Amniotic stem cell (primary cell): ENCODE measurements at regions not wholly inside any gene's neighbourhood (a gene's known extent, or its start where the extent isn't known, plus 50 kb on each side); places are given as distances from the start of the nearest gene placed in this dataset.
A peak's percentile ranks its signal among the peaks of the same experiment; 100 is the strongest.
"Not testable (repeated sequence)": the region's sequence is repeated elsewhere in the genome, so short reads cannot be mapped to it uniquely, and the experiment has no call there.

Experiments
- DNase-seq: peaks from one replicate; lab custom pipeline; 2025; lab: John Stamatoyannopoulos, UW

DNA sequence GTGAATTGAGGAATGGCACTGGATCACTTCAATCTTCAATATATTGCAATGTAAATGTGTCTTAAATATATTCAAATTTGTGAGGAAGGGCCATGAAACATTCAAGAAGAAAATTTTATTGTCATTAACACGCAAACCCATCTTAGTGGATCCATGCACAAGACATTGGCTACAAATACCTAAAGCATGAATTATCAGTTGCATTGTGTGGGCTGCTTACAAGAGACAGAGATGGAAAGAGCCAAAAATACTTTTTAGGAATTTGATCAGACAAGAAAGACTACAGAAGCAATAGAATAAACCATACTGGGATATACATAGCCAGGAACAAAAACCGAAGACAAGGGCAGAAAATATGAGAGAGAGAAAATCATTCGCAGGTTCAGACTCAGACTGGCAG lies 616.2 kb upstream of the GRIA3 start:
- DNase-seq, result peak; percentile 3

DNA sequence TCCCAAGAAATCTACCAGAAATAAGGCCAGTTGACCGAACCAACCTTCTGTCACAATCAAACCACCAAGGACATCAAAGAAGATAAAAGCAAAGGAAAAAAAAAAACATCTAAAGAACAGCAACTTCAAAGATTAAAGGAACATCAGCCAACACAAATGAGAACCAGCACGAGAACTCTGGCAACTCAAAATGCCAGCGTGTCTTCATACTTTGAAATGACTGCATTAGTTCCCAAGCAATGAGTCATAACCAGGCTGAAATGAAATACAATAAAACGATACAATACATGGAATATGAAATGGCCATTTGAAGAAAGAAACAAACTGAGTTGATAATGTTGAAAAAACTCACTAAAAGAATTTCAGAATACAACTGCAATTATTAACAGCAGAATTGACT lies 611.6 kb upstream of the GRIA3 start:
- peak; percentile 12 for DNase-seq

DNA sequence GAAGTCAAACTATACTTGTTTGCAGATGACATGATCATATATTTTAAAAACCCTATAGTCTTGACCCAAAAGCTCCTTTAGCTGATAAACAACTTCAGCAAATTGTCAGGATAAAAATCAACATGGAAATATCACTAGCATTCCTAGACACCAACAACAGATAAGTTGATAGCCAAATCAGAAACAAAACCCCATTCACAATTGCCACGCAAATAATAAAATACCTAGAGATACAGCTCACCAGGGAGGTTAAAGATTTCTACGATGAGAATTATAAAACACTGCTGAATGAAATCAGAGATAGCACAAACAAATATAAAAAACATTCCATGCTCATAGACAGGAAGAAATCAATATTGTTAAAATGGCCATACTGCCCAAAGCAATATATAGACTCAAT lies 605.0 kb upstream of the GRIA3 start:
- DNase-seq, result no peak

DNA sequence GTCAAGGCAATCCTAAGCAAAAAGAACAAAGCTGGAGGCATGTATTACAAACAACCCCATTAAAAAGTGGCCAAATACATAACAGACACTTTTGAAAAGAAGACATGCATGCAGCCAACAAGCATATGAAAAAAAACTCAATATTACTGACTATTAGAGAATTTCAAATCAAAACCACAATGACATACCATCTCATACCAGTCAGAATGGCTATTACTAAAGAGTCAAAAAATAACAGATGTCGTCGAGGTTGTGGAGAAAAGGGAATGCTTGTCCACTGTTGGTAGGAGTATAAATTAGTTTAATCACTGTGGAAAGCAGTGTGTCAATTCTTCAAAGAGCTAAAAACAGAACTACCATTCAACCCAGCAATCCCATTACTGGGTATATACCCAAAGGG lies 604.6 kb upstream of the GRIA3 start:
- DNase-seq, result no peak

DNA sequence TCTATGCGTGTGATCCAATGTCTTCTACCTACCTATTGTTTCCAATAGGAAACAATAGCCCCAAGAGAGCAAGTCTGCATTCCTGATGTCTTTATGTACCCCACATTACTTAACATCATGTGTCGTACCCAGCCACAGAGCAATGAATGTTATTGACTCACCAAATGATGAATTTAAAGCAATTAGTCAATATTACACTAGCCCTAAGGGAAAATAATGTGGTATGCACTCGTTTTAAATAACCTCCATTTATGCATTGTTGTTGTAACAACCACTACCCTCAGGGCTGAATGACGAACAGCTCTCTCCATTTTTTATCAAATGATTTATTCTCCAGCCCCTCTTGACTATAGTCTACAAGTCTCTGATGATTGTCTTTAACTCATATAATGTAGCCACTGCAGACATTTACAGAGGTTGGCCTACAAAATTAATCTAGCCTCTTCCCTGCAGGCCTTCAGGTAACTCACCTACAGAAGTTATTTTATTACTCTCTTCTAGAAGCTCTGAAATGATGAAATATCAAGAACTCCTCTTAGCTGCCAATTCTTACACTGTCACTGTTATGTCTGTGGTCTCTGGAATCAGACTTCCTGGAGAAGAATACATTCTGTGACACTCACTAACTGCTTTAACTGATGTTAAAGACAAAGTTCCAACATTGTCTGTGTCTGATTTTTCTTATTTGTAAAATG lies 601.7 kb upstream of the GRIA3 start:
- DNase-seq, result no peak

DNA sequence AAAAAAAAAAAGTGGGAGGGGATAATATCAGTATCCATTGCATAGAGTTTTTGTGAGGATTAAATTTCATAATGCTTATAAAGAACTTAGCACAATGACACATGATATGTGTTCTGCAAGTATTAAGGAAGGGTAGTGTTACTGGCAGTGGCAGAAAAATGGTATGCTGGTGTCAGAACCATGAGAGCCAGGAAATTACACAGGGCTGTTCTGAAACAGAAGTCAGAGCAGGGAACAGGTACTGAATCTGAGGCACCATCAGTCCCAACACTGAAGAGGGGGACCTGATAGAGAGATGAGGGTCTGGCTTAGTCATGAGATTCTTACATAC lies 601.1 kb upstream of the GRIA3 start:
- DNase-seq, result no peak

DNA sequence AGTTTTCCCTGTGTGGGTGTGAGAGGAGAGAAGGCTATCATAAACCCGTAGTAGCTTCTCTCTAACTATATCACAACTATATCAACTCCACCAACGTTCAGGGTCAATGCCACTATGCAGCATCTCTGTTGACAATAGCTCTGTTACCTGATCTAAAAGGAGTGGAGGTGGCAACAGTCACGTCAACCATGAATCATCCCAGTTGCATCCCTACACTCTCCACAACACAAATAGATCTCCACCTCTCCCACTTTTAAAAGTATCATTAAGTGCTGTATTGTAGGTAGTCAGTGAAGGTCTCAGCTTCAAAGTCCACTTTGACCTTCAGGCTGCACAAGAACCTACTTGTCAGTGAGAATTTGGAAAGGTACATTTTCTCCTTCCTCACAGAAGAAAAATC lies 600.5 kb upstream of the GRIA3 start:
- DNase-seq, result no peak

DNA sequence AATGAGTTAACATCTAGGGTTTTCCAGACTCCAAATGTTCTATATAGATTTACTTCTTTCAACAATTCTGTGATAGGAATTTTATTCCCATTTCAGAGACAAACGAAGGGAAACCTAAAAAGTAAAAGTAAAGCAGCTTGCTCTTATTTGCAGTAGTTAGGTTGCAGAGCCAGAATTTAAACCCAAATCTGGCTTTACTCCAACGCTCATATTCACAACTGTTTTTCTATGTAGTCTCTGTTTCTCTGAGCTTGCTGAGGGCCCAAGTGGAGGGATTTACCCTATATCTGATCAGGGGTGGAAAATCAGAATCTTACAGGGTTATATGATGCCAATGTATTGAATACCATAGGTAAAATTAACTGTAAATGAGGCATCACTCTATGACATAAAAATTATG lies 599.1 kb upstream of the GRIA3 start:
- DNase-seq, result no peak

DNA sequence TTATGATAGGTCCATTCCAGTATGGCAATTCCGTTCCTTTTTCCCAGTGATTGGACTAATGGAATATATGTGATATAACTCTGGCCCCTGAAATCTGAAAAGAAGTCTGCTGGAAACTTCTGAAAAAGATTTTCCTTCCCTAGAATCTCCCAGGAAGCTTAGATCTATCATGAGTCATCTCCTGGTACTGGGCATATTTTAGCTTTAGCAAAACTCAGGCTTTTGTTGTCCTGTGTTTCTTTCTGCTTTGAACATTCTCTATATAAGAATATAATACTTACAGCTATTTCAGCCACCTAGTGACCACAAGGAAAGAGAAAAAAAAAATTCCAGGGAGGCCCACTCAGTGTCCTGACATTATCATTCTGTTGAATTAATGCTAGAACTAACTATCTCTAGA lies 597.2 kb upstream of the GRIA3 start:
- no peak for DNase-seq

DNA sequence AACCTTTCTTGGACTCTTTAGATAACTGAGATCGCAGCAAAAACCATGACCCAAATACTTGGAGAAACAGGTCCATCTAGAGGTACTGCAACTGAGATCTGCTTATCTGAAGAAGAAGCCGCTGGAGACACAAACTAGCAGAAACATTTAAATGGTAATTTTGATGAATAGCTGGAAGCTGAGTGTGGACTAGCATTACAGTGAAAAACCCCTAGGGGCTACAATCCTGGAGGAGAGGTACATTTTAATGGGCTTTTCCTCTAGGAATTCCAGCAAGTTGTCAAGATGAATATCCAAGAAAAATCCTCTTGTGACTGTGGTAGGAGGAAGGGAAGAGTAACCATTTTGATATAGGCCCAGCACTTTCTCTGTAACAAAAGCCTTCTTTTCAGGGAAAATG lies 592.5 kb upstream of the GRIA3 start:
- DNase-seq, result no peak

DNA sequence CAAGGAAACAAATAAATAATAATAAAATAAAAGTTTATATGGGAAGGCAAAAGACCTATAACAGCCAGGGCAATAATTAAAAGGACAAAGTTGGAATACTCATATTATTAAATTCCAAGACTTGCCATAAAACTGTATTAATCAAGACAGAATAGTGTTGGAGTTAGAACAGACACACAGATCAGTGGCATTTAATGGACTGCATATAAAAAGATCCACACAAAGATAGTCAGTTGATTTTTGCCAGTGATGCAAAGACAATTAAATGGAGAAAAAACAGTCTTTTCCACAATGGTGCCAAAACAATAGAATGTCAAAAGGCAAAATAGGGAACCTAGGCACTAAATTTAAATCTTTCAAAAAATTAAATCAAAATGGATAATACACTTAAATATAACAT lies 587.1 kb upstream of the GRIA3 start:
- no peak for DNase-seq

DNA sequence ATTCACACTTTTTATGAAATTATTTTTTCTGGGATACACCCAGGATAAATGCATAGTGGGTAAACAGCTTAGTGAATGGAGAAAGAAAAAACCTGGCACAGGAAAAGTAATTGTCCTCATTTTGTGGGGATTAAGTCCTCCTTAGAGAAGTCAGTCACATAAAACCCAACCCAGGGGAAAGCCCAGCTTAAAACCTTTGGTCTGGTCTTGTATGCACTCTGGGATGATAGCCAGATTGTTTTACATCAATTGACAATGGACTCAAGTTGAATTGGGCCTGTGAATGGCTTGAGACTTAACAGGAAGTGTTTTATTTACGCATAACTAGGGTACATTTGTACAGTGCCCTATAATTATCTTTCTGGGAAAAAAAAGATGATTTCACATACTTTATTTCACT lies 561.3 kb upstream of the GRIA3 start:
- no peak for DNase-seq

DNA sequence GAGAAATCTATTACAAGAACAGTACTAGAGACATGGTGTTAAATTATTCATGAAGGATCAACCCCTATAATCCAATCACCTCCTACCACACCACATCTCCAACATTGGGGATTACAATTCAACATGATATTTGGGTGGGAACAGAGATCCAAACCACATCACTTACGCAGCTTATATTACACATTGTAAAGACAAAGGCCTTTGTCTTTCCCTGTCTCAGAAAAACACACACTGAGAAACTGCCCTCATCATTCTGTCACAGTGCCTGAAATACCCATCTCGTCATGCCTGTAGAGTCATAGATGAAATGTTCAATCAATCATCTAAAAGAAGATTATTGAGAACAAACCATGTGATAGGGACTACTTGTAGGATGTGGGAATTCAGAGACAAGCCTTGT lies 558.8 kb upstream of the GRIA3 start:
- DNase-seq, result no peak

DNA sequence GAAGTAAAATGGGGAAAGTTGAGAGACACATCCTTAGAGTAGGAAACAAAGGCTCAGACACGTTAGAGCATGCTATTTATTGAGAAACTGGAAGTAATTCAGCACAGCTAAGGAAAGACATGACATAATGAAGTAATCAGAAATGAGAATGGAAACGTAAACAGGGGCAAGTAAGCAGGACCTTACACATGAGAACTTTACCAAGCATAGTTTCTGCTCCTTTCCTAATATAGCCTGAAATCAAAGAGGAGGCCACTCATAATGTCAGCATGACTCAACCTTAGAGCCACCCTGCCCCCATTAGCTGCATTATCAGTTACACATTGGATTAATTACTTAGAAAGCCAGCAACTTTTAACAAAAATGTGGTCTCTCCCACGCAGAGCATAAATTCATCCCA lies 558.3 kb upstream of the GRIA3 start:
- DNase-seq, result no peak

DNA sequence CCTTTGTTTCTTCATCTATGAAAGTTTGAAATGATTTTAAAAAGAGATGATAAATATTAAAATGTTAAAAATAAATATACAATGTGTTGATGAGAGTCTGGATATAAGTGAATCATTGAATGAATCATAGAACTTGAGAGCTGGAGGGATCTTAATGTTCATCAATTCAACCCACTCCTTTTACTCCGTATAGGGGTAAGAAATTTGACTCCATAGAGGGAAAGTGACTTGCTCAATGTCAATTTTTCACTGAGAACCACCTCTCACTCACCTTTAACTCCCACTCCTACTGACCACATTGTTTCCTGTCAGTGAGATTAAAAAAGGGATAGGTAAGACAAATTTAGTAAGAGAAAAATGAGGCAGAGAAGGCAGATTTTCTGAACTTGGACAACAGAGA lies 557.2 kb upstream of the GRIA3 start:
- no peak for DNase-seq

DNA sequence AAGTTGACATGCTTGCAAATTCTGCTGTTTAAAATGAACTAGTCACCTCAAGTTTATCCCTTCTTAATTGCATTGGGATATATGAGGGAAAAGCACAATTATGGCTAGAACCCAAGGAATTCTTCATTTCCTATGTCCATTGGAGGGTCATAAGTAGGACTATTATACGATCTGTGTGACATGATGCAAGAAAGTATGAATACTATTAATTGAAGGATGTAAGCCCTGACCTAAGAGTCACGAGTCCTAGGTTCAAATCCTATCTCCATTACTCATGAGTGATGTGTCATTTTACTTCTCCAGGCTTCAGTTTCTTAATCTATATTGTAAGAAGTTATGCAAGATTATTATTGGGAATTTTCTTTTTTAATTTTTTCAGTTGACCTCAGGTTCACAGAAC lies 542.9 kb upstream of the GRIA3 start:
- no peak for DNase-seq

DNA sequence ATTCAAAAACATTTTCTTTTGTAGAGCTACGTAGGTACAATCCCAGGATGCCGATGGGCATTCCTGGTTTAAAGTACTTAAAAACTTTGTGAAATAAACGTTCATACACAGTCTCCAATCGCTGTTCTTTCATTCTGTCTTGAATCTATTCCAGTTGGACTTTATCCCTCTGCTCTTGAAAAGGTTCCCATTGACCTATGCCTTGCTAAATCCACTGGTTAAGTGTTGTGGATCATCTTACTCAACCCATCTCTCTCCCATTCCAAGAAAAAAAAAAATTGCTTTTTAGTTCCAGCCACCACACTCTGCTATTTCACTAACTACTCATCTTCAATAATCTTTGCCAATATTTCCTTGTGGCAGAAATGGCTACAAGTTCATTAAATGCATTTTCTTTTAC lies 542.3 kb upstream of the GRIA3 start:
- no peak for DNase-seq

DNA sequence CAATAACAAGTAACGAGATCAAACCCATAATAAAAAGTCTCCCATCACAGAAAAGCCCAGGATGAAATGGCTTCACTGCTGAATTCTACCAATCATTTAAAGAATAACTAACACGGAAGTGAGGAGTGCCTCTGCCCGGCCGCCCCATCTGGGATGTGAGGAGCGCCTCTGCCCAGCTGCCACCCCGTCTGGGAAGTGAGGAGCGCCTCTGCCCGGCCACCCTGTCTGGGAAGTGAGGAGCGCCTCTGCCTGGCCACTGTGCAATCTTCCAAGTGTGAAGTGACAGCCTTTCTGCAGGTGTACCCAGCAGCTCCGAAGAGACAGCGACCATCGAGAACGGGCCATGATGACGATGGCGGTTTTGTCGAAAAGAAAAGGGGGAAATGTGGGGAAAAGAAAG lies 528.8 kb upstream of the GRIA3 start:
- not testable (repeated sequence) for DNase-seq

DNA sequence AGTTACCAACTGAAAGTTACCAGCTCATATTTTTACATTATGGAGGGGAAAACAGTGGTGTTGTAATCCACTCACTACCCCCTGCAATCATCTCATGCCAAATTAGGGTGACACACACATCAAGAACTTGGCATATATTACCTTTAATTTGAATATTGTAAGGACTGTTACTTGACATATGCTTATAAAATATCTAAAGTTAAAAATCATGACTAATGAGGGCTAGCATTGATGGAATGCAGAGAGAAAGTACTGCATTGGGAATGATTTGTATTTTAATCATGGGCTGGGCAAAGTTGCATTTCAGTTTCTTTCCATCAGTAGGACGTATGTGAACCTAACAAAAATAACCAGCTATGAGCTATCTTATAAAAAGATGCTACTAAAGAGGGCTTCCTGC lies 517.5 kb upstream of the GRIA3 start:
- DNase-seq, result no peak

DNA sequence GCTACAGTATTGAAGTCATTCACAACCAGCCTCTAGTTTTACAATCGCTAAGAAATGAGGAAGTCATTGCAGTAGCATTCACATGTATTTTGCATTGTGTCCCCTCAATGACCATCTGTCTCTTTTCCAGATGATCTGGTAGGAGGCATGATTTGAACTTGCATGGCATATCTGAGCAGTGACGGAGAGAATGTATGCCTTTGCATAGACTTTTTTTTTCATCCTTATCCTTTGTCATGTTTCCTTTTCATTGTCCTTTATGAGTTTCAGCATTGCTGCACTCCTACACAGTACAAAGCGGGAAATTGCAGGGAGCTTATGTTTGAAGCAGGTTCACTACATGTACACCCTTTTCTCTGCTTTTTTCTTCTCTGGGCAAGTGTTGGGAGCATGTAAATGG lies 516.4 kb upstream of the GRIA3 start:
- no peak for DNase-seq

DNA sequence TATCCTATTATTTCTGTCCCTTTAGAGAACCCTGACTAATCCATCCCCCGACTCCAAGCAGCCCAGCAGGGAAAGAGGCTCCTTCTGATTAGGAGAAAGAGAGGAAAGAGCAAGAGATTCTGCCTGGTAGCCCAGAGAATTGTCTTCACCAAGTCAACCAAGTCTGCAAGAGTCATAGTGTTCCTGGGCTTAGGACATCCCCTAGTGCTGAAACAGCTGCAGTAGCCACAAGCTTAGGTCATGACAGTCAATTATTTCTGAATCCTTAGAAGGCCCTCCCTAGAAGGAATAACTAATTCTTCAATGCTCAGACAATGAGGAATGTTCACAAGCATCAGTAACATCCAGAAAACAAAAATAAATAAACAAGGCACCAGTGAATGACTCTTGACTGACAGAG lies 480.3 kb upstream of the GRIA3 start:
- DNase-seq, result no peak

DNA sequence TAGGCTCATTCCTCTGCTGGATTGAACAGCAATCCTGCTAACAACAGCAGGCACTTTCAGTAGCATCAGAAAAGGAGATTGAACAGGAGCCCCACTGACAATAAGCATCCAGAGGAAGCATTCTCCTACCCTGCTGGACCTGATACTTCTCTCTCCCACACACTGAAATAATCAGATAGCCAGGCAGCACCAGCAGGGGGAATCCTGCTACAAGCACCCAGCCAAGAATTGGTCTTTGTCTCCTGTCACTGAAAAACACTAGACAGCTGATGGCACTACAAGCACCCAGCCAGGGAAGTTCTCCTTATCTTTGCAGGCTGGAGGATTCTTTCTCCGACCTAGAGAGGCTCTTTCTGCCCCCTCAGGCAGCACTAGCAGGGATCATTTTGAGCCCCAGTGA lies 444.3 kb upstream of the GRIA3 start:
- no peak for DNase-seq

DNA sequence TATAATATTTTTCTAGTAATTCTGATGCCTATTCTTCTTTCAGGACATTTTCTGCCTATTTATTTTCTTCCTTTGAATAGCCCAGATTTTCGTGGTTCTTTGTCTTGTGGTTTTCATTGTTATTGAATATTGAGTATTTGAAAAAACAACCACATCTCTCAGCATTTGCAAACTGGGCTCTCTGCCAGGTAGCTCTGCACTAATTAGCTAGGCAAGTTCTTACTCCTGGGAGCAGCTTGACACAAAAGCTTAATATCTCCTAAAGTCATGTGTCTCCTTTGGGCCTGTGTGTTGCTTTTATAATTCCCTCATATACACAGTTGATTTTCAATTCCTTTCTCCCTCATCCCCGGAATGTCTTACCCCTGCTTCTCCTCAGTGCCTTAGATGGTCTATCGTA lies 413.5 kb upstream of the GRIA3 start:
- no peak for DNase-seq

DNA sequence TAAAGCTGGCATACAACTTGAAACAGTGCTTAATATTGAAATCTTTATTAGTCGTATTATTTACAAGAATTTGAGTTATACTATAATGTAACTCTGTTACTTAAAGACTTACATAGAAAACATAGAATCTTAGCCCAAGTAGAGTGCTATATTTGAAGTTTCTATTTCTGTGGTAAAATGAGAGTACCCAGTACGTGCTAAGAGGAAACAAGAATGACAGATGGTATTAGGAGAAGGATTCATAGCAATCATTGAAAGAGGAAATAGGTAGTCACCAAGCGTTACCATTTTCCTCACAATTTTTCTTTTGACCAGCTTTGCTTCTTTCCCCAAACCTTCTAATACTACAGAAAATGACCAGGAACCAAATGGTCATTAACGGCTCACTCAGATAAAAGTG lies 412.1 kb upstream of the GRIA3 start:
- DNase-seq, result no peak

DNA sequence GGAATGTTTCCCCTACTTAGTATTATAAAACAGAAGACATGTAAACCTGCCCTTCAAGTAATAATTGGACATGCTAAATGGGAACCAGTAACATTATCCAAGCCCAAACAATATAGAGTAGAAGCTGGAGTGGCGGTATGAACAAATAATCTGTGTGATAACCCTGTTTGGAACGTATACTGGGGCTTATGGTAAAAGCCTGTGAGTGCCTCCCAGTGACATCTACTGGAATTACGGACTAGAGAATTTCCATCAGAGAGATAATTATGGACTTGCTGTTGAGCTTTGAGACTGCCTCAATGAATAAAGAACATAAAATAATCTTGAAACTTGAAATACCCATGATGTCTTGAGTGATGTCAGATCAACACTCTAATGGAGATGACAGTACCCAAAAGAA lies 406.3 kb upstream of the GRIA3 start:
- no peak for DNase-seq
